ENCODE measurements at regions not wholly inside any gene's neighbourhood (a gene's known extent, or its start where the extent isn't known, plus 50 kb on each side); places are given as distances from the start of the nearest gene placed in this dataset.

DNA sequence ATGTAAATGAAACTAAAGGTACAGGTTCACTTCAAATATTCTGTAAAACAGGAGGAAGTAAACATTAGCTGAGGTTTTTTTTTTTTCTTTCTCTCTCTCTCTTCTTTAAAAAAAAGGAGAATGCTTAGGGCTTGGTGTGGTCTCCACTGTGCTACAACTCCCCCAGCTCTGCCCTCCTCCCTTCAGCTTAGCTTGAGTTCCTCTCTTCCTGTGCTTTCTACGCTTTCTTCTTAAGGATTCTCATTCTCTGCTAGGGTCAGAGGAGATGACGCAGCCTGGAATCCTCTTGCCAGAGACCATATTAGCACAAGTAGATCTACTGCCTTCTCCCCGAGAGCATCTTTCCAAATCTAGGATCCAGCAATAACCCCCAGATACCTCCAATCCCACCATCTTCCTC lies 69.1 kb upstream of the SNRK start:
- no peaks in the 10 kb centered on the region for H3K9me3 Mint-ChIP-seq
- no peaks in the 10 kb centered on the region for H3K36me3 Mint-ChIP-seq (ENCODE audit: insufficient read depth)
- H3K27ac Mint-ChIP-seq: no peak overlapping the region
- H3K4me3 Mint-ChIP-seq: no peak overlapping the region
- DNase-seq (no peak), ATAC-seq (replicated peaks) (no peak)
- no peaks in the 10 kb centered on the region for H3K27me3 Mint-ChIP-seq
- H3K4me1 Mint-ChIP-seq (ENCODE audit: low read depth in 2 of 2): peaks cover 14 to 20% of the 10 kb centered on the region in 2 donors

DNA sequence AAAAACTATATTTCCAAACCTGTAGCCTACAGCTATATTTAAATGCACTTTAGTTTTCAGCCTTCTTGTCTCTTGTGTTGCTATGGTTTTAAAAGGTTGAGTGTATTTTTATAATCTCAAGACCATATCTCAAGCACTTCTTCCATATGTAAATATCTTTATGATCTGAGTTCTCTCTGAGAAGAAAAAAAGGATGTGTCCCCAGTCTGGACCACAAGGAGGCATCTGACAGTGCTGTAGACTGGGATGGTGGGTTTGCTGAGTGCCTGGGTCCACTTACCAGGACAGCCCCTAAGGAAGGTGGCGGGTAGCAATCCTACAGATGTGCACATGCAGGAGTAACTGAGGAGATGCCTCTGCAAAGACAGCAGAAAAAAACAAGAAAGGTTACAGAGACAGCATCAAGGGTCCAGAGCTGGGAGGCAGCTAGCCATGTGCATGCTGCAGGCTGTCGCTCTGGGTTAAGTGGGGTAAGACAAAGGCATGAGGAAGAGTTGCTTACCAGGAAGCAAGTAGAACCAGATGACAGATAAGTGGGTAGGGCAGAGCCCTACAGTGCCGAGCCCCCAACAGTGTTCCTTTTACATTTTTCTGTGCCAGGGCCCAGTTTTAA lies 70.6 kb upstream of the SNRK start:
- DNase-seq: no peak
- Mint-ChIP-seq H3K4me3 (no peak overlapping the region), H3K4me1 (ENCODE audit: low read depth in 2 of 2) (peaks cover 14 to 15% of the 10 kb centered on the region in 2 donors), H3K9me3 (no peaks in the 10 kb centered on the region), H3K36me3 (ENCODE audit: insufficient read depth) (no peaks in the 10 kb centered on the region), H3K27me3 (no peaks in the 10 kb centered on the region), H3K27ac (peak overlapping the region in 1 of 2 donors; percentile 64)
- no peak for ATAC-seq (replicated peaks)

- Mint-ChIP-seq H3K4me1 (ENCODE audit: low read depth in 2 of 2) (peaks cover 12 to 14% of the 10 kb centered on the region in 2 donors), H3K27ac (no peak overlapping the region), H3K4me3 (no peak overlapping the region), H3K9me3 (no peaks in the 10 kb centered on the region), H3K27me3 (no peaks in the 10 kb centered on the region), H3K36me3 (ENCODE audit: insufficient read depth) (no peaks in the 10 kb centered on the region)
- DNase-seq (no peak), ATAC-seq (replicated peaks) (no peak)
Observed at GRCh38 chr3:43215138-43215537, 71.2 kb upstream of the SNRK start.

- no peak overlapping the region for H3K4me3 Mint-ChIP-seq
- ATAC-seq (replicated peaks): no peak
- H3K36me3 Mint-ChIP-seq (ENCODE audit: insufficient read depth): no peaks in the 10 kb centered on the region
- H3K27me3 Mint-ChIP-seq: no peaks in the 10 kb centered on the region
- H3K27ac Mint-ChIP-seq: no peak overlapping the region
- H3K9me3 Mint-ChIP-seq: no peaks in the 10 kb centered on the region
- H3K4me1 Mint-ChIP-seq (ENCODE audit: low read depth in 2 of 2): peaks cover 12 to 14% of the 10 kb centered on the region in 2 donors
- no peak for DNase-seq
Observed at GRCh38 chr3:43214616-43215015, 71.7 kb upstream of the SNRK start.

- H3K4me1 Mint-ChIP-seq (ENCODE audit: low read depth in 2 of 2): peaks cover 12 to 14% of the 10 kb centered on the region in 2 donors
- no peaks in the 10 kb centered on the region for H3K27me3 Mint-ChIP-seq
- no peak overlapping the region for H3K4me3 Mint-ChIP-seq
- DNase-seq (no peak), ATAC-seq (replicated peaks) (no peak)
- H3K27ac Mint-ChIP-seq: no peak overlapping the region
- H3K36me3 Mint-ChIP-seq (ENCODE audit: insufficient read depth): no peaks in the 10 kb centered on the region
- H3K9me3 Mint-ChIP-seq: no peaks in the 10 kb centered on the region
Observed at GRCh38 chr3:43213631-43214030, 72.7 kb upstream of the SNRK start.

DNA sequence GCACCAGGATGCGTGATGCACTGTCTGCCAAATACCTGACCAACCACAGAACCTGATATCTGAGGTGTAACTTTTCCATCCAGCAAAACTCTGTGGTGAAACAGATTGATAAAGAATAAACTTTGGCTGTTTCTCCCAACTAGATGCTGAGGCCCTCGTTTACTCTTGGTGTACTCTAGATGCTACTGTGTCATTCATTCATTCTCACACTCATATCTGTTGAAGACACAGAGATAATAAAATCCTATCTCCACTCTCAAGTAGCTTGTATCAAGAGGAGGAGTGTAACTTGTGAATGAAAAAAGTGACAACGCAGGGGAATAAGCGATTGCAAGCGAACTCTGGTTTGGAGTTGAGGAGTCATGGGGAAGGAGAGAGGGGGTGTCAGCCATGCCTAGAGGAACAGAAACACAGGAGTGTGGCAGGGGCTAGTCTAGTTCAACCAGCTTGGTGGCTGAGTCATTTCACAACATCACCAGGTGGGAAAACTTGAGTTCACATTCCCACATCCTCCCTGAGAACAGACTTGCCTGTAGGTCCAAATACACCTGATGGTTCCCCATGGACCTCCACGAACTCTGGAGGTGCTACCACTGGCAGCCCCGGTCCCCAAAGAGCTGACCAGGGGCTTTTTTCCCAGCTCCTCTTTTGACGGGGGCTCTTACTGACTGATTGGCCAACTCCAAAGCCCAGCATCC lies 73.3 kb upstream of the SNRK start:
- Mint-ChIP-seq H3K4me3 (no peak overlapping the region), H3K27me3 (no peaks in the 10 kb centered on the region), H3K36me3 (ENCODE audit: insufficient read depth) (no peaks in the 10 kb centered on the region), H3K9me3 (no peaks in the 10 kb centered on the region), H3K27ac (no peak overlapping the region), H3K4me1 (ENCODE audit: low read depth in 2 of 2) (peaks cover 12 to 14% of the 10 kb centered on the region in 2 donors)
- DNase-seq: no peak
- no peak for ATAC-seq (replicated peaks)

DNA sequence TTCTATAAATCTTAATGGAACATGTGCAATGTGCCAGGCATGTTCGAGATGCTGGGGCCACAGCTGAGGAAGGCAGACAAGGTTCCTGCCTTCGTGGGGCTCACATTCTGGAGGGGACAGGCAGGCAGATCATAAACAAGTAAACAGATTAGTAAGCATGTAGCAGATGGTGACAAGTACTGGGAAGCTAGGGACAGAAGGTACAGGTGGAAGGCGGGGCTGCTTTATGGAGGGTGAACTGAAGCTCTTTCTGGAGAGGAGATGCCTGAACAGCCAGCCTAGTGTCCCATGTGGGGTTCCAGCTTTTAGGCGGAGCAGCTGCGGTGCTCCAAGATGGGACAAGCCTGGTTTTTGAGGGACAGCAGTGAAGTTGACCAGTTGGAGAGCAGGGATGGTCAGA lies 74.7 kb upstream of the SNRK start:
- DNase-seq (no peak), ATAC-seq (replicated peaks) (no peak)
- H3K9me3 Mint-ChIP-seq: no peaks in the 10 kb centered on the region
- no peaks in the 10 kb centered on the region for H3K27me3 Mint-ChIP-seq
- H3K27ac Mint-ChIP-seq: peak overlapping the region in 1 of 2 donors; percentile 11
- H3K4me1 Mint-ChIP-seq (ENCODE audit: low read depth in 2 of 2): peaks cover 7 to 8% of the 10 kb centered on the region in 2 donors
- H3K36me3 Mint-ChIP-seq (ENCODE audit: insufficient read depth): no peaks in the 10 kb centered on the region
- H3K4me3 Mint-ChIP-seq: no peak overlapping the region

DNA sequence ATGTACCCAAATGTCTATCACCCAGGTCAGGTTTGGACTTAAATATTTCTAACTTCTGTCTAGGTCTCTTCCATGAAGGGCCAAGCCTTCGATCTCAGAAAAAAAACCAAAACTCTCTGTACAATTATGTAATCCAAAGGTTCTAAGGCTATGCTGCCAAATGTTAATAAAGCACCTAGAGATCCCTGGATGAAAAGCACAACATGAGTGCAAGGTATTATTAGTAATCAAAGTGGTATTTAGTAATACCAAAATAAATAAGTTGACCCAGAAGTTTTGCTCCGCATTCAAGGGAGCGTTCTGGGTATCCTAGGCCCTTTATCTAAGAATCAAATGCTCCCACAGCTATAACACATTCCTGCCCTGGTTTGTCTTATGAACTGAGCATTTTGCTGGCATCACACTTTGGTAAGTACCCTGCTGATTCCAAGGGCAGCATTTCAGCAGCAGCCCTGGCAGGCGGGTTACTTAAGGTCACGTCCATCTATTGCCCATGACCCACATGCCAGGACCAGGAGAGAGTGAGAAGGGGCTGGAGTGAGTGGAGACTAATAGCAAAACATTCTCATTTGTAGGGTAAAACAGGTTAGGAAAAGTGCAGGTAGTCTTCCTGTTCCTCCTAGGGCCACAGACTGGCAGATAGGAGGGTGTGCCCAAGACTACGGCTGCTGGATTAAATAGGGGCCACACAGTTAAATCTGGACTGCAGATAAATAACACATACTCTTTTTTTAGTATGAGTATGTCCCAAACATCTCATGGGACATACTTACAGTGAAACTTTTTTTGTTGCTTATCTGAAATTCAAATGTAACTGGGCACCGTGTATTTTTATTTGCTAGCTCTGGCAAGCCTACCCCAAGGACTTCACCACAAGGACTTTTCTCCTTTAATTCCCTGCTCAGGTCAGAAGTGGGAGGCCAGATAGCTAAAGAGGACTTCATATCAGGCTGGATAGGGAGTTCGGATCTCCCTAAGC lies 76.0 kb upstream of the SNRK start:
- H3K4me3 Mint-ChIP-seq: no peak overlapping the region
- H3K27ac Mint-ChIP-seq: no peak overlapping the region
- peaks cover under 1 to 4% of the 10 kb centered on the region in 2 donors for H3K4me1 Mint-ChIP-seq (ENCODE audit: low read depth in 2 of 2)
- H3K36me3 Mint-ChIP-seq (ENCODE audit: insufficient read depth): no peaks in the 10 kb centered on the region
- H3K27me3 Mint-ChIP-seq: no peaks in the 10 kb centered on the region
- no peak for DNase-seq
- no peak for ATAC-seq (replicated peaks)
- H3K9me3 Mint-ChIP-seq: no peaks in the 10 kb centered on the region

GRCh38 chr3:43207628-43208085 lies 78.7 kb upstream of the SNRK start:
- H3K27me3 Mint-ChIP-seq: no peaks in the 10 kb centered on the region
- no peak overlapping the region for H3K4me3 Mint-ChIP-seq
- H3K9me3 Mint-ChIP-seq: no peaks in the 10 kb centered on the region
- no peak overlapping the region for H3K27ac Mint-ChIP-seq
- DNase-seq: no peak
- no peaks in the 10 kb centered on the region for H3K4me1 Mint-ChIP-seq (ENCODE audit: low read depth in 2 of 2)
- H3K36me3 Mint-ChIP-seq (ENCODE audit: insufficient read depth): no peaks in the 10 kb centered on the region
- no peak for ATAC-seq (replicated peaks)

GRCh38 chr3:43206632-43207031 lies 79.7 kb upstream of the SNRK start:
- Mint-ChIP-seq H3K27me3 (no peaks in the 10 kb centered on the region), H3K36me3 (ENCODE audit: insufficient read depth) (no peaks in the 10 kb centered on the region), H3K4me1 (ENCODE audit: low read depth in 2 of 2) (no peaks in the 10 kb centered on the region), H3K4me3 (no peak overlapping the region), H3K9me3 (no peaks in the 10 kb centered on the region), H3K27ac (no peak overlapping the region)
- DNase-seq: no peak
- no peak for ATAC-seq (replicated peaks)

- Mint-ChIP-seq H3K4me3 (no peak overlapping the region), H3K4me1 (ENCODE audit: low read depth in 2 of 2) (no peaks in the 10 kb centered on the region), H3K27ac (no peak overlapping the region), H3K9me3 (no peaks in the 10 kb centered on the region), H3K27me3 (peaks cover 0 to 4% of the 10 kb centered on the region in 2 donors), H3K36me3 (ENCODE audit: insufficient read depth) (no peaks in the 10 kb centered on the region)
- no peak for DNase-seq
- ATAC-seq (replicated peaks): no peak
Observed at GRCh38 chr3:43206105-43206504, 80.2 kb upstream of the SNRK start.

DNA sequence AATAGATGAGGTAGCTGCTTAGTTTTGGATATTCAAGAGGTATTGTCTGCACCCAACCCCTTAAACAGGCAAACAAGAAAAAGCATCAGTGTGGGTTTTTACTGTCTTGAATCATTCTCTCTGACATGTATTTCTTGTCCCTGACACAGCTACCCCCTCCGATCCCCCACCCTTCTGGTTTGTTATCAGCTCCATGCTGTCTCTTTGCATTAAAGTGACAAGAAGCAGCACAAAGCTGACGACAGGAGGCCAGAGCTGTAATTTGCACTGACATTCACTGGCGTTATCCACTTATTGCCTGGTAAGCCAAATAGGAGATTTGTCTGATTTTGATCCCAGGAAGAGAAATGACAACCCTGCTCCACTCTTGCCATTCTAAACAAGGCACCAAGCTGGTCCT lies 83.3 kb upstream of the SNRK start:
- H3K9me3 Mint-ChIP-seq: no peaks in the 10 kb centered on the region
- H3K27ac Mint-ChIP-seq: no peak overlapping the region
- H3K27me3 Mint-ChIP-seq: peaks cover 9 to 19% of the 10 kb centered on the region in 2 donors
- DNase-seq: no peak
- ATAC-seq (replicated peaks): no peak
- H3K4me1 Mint-ChIP-seq (ENCODE audit: low read depth in 2 of 2): peaks cover 5% of the 10 kb centered on the region in 2 donors
- no peaks in the 10 kb centered on the region for H3K36me3 Mint-ChIP-seq (ENCODE audit: insufficient read depth)
- H3K4me3 Mint-ChIP-seq: no peak overlapping the region

DNA sequence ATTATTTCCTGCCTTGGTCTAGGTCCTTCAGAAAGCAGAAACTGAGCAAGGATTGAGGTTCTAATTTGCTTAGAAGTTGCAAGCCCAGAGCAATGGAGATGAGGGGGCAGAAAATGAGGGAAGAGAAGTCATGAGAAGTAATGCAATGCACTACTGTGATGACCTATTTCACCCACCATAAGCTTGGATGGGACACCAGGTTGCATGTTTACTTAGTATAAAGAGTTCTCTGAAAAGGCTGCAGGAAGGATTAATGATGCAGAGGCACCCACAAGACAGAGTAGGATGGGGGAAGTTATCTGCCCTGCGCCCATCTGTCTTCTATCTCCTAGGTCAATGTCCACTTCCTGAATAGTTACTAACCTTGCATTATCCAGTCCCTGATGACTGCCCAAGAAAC lies 84.8 kb upstream of the SNRK start:
- H3K4me3 Mint-ChIP-seq: no peak overlapping the region
- peaks cover 9 to 19% of the 10 kb centered on the region in 2 donors for H3K27me3 Mint-ChIP-seq
- DNase-seq (no peak), ATAC-seq (replicated peaks) (no peak)
- no peaks in the 10 kb centered on the region for H3K36me3 Mint-ChIP-seq (ENCODE audit: insufficient read depth)
- peaks cover 5% of the 10 kb centered on the region in 2 donors for H3K4me1 Mint-ChIP-seq (ENCODE audit: low read depth in 2 of 2)
- no peaks in the 10 kb centered on the region for H3K9me3 Mint-ChIP-seq
- no peak overlapping the region for H3K27ac Mint-ChIP-seq
